ENCODE measurements at regions not wholly inside any gene's neighbourhood (a gene's known extent, or its start where the extent isn't known, plus 50 kb on each side); places are given as distances from the start of the nearest gene placed in this dataset.
"Not testable (repeated sequence)": the region's sequence is repeated elsewhere in the genome, so short reads cannot be mapped to it uniquely, and the experiment has no call there.

- DNase-seq (ENCODE audit: low spot score), result no peak
Measured at GRCh38 chr5:104513121-104513602, 950.6 kb upstream of the NUDT12 start.

GRCh38 chr5:104512063-104512825 is 949.7 kb upstream of the NUDT12 start:
- no peak overlapping the region for H3K27ac ChIP-seq
- no peak overlapping the region for H3K4me3 ChIP-seq
- DNase-seq (ENCODE audit: low spot score), result no peak
- TF ChIP-seq, protein P1, sequence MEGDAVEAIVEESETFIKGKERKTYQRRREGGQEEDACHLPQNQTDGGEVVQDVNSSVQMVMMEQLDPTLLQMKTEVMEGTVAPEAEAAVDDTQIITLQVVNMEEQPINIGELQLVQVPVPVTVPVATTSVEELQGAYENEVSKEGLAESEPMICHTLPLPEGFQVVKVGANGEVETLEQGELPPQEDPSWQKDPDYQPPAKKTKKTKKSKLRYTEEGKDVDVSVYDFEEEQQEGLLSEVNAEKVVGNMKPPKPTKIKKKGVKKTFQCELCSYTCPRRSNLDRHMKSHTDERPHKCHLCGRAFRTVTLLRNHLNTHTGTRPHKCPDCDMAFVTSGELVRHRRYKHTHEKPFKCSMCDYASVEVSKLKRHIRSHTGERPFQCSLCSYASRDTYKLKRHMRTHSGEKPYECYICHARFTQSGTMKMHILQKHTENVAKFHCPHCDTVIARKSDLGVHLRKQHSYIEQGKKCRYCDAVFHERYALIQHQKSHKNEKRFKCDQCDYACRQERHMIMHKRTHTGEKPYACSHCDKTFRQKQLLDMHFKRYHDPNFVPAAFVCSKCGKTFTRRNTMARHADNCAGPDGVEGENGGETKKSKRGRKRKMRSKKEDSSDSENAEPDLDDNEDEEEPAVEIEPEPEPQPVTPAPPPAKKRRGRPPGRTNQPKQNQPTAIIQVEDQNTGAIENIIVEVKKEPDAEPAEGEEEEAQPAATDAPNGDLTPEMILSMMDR (IDR thresholded peaks at IDR 0.05), result no peak

More at GRCh38 chr5:104513121-104513602, 950.6 kb upstream of the NUDT12 start:
- H3K4me3 ChIP-seq, result no peak overlapping the region
- H3K27ac ChIP-seq, result no peak overlapping the region
- TF ChIP-seq, protein P1 (IDR thresholded peaks at IDR 0.05), result no peak

DNA sequence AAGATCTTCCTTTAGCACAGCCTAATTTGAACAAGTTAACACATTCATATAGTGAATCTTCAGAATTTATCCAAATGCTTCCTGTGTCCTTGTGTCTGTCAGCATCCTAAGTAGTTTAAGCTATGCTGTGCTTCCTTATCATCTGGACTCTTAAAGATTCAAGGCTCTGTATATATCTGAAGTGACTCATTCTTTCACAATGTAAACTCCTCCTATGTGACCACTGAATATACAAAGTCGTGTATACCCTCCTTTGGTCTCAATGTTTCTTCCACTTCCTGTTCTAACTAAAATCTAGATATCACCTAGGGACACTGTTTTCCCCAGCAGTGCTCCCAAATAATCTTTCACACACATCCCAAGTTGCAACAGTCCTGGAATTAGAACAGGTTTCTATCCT is 935.7 kb upstream of the NUDT12 start:
- no peak for DNase-seq (ENCODE audit: low spot score)
- H3K4me3 ChIP-seq, result no peak overlapping the region
- no peak overlapping the region for H3K27ac ChIP-seq
- TF ChIP-seq, protein P1 (IDR thresholded peaks at IDR 0.05), result no peak

DNA sequence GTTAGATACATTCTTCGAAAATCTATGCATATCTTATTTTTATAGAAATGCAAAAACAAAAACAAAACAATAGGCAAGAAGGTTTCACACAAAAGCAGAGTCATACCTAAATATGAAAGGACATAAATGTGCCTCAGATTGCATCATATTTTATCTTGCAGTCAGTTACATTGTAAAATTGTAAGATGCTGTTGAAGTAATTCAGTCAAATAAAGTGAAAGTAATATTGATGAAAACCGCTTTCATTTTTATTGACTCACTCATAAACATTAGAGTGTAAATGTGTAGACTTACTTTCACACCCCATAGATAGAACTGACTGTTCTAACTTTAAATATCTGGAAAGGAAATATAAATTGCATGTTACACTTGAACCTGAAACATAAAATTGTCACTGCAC is 931.5 kb upstream of the NUDT12 start:
- DNase-seq (ENCODE audit: low spot score), result no peak
- Histone ChIP-seq H3K4me3 (no peak overlapping the region), H3K27ac (no peak overlapping the region)
- TF ChIP-seq, protein P1 (IDR thresholded peaks at IDR 0.05), result no peak

DNA sequence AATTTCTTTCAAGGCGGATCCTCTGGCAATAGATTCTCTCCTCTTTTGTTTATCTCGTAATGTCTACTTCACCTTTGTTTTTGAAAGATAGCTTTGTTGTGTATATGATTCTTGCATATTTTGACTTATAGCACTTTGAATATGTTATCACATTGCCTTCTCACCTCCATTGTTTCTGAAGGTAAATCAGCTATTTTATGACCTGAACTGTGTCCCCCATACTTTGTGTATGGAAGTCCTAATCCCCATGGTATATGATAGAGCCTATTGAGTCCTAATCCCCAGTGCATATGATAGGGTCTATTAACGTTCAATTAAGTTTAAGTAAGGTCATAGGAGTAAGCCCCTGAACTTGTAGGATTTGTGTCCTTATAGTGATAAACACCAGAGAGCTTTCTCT is 910.2 kb upstream of the NUDT12 start:
- no peak for DNase-seq (ENCODE audit: low spot score)
- Histone ChIP-seq H3K27ac (no peak overlapping the region), H3K4me3 (no peak overlapping the region)
- TF ChIP-seq, protein P1 (IDR thresholded peaks at IDR 0.05), result no peak

GRCh38 chr5:104456122-104456521 is 893.5 kb upstream of the NUDT12 start:
- DNase-seq (ENCODE audit: low spot score), result no peak
- TF ChIP-seq, protein P1 (IDR thresholded peaks at IDR 0.05), result no peak
- no peak overlapping the region for H3K27ac ChIP-seq

DNA sequence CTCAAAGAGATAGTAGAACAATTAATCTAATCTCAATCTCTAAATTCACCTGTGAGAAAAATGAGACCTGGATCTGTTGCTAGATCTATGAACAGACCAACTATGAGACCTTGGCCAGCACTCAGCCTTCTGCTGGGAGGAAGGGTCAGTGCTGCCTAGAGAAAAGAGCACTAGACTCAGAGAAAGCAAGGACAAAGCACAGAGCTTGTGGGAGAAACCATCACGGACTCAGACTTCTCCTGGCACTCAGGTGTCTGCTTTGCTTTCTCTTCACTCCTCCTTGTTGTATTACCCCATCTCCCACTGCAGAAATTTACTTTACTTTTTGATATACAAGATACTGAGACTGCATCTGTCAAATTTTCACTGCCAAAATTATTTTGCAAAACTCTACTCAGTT is 890.0 kb upstream of the NUDT12 start:
- TF ChIP-seq, protein P1 (IDR thresholded peaks at IDR 0.05), result no peak
- no peak overlapping the region for H3K27ac ChIP-seq
- DNase-seq (ENCODE audit: low spot score), result no peak
- no peak overlapping the region for H3K4me3 ChIP-seq

More at GRCh38 chr5:104456122-104456521, 893.5 kb upstream of the NUDT12 start:
- no peak overlapping the region for H3K4me3 ChIP-seq

GRCh38 chr5:104451911-104452310 is 889.3 kb upstream of the NUDT12 start:
- not testable (repeated sequence) for DNase-seq (ENCODE audit: low spot score); H3K27ac ChIP-seq; H3K4me3 ChIP-seq
